Liver (tissue), 8 donors: ENCODE measurements at regions not wholly inside any gene's neighbourhood (a gene's known extent, or its start where the extent isn't known, plus 50 kb on each side); places are given as distances from the start of the nearest gene placed in this dataset.
A peak's percentile ranks its signal among the peaks of the same experiment; 100 is the strongest.

Experiments used
- DNase-seq: peaks from one replicate; pipeline ENCODE4 v3.0.0-alpha.2; 2017; ENCODE audit warnings: low spot score
- H3K27ac ChIP-seq, 2 donors: one replicate each; pipeline ENCODE4 v1.7.0; 2013; ENCODE audit warnings: inconsistent platforms in 2 of 2, low read length in 2 of 2, control low read depth in 1 of 2, low read depth in 1 of 2, mild to moderate bottlenecking in 1 of 2
- H3K27me3 ChIP-seq, 4 donors: one replicate each; pipeline versions ENCODE4 v1.6.1 to v1.7.0; 2013; ENCODE audit warnings: low read length in 3 of 4, inconsistent platforms in 1 of 4, mild to moderate bottlenecking in 1 of 4, moderate library complexity in 1 of 4; ENCODE audit not compliant: control insufficient read depth in 4 of 4, insufficient read depth in 4 of 4
- H3K36me3 ChIP-seq, 4 donors: one replicate each; pipeline versions ENCODE4 v1.6.1 to v1.7.0; 2013; ENCODE audit warnings: low read length in 3 of 4, mild to moderate bottlenecking in 3 of 4, low read depth in 1 of 4, moderate library complexity in 1 of 4; ENCODE audit not compliant: control insufficient read depth in 4 of 4, insufficient read depth in 3 of 4
- H3K4me1 ChIP-seq, 4 donors: one replicate each; pipeline versions ENCODE4 v1.6.1 to v1.7.0; 2013; ENCODE audit warnings: low read length in 3 of 4, mild to moderate bottlenecking in 3 of 4, moderate library complexity in 1 of 4; ENCODE audit not compliant: control insufficient read depth in 4 of 4, insufficient read depth in 4 of 4
- H3K4me3 ChIP-seq, 3 donors: one replicate each; pipeline versions ENCODE4 v1.6.1 to v1.7.0; 2013; ENCODE audit warnings: low read length in 3 of 3, control low read depth in 1 of 3, low read depth in 1 of 3, mild to moderate bottlenecking in 1 of 3
- H3K9ac ChIP-seq, 2 donors: one replicate each; pipeline ENCODE4 v1.7.0; 2013; ENCODE audit warnings: low read length in 2 of 2, mild to moderate bottlenecking in 2 of 2, moderate library complexity in 2 of 2, control low read depth in 1 of 2, low read depth in 1 of 2
- H3K9me3 ChIP-seq, 4 donors: one replicate each; pipeline versions ENCODE4 v1.6.1 to v1.7.0; 2013; ENCODE audit warnings: low read length in 3 of 4; ENCODE audit not compliant: control insufficient read depth in 4 of 4
- EGR1 ChIP-seq, 2 donors: IDR thresholded peaks; 2 replicates each; pipeline ENCODE4 v1.6.1; 2016 to 2018; ENCODE audit warnings: antibody characterized with exemption in 2 of 2, low read depth in 2 of 2
- FOXA1 ChIP-seq: IDR thresholded peaks from 2 replicates; pipeline ENCODE4 v1.6.1; 2016; ENCODE audit warnings: antibody characterized with exemption
- FOXA2 ChIP-seq: IDR thresholded peaks from 2 replicates; pipeline ENCODE4 v1.6.1; 2016; ENCODE audit warnings: antibody characterized with exemption
- GABPA ChIP-seq, 2 donors: IDR thresholded peaks in 1 of 2; conservative IDR thresholded peaks in 1 of 2; 2 replicates each; pipeline ENCODE4 v1.6.1; 2016; ENCODE audit warnings: antibody characterized with exemption in 2 of 2, mild to moderate bottlenecking in 1 of 2, moderate library complexity in 1 of 2
- HNF4A ChIP-seq, 2 donors: conservative IDR thresholded peaks; 2 replicates each; pipeline ENCODE4 v1.6.1; 2016; ENCODE audit warnings: antibody characterized with exemption in 2 of 2, mild to moderate bottlenecking in 2 of 2
- HNF4G ChIP-seq: IDR thresholded peaks from 2 replicates; pipeline ENCODE4 v1.6.1; 2016; ENCODE audit warnings: antibody characterized with exemption
- JUND ChIP-seq, 2 donors: IDR thresholded peaks; 2 replicates each; pipeline ENCODE4 v1.6.1; 2016; ENCODE audit warnings: antibody characterized with exemption in 2 of 2
- NR2F2 ChIP-seq: IDR thresholded peaks from 2 replicates; pipeline ENCODE4 v1.6.1; 2016; ENCODE audit warnings: antibody characterized with exemption
- RAD21 ChIP-seq, 2 donors: IDR thresholded peaks; 2 replicates each; pipeline ENCODE4 v1.6.1; 2016; ENCODE audit warnings: antibody characterized with exemption in 2 of 2, mild to moderate bottlenecking in 2 of 2
- RXRA ChIP-seq, 2 donors: IDR thresholded peaks; 2 replicates each; pipeline ENCODE4 v1.6.1; 2017 to 2018; ENCODE audit warnings: antibody characterized with exemption in 2 of 2, mild to moderate bottlenecking in 1 of 2
- SP1 ChIP-seq: IDR thresholded peaks from 2 replicates; pipeline ENCODE4 v1.6.1; 2018; ENCODE audit warnings: antibody characterized with exemption, mild to moderate bottlenecking
- TAF1 ChIP-seq: conservative IDR thresholded peaks from 2 replicates; pipeline ENCODE4 v1.6.1; 2016; ENCODE audit warnings: antibody characterized with exemption, mild to moderate bottlenecking
- YY1 ChIP-seq: IDR thresholded peaks from 2 replicates; pipeline ENCODE4 v1.6.1; 2016; ENCODE audit warnings: antibody characterized with exemption, mild to moderate bottlenecking
- WGBS: extraction: QIAGEN DNeasy Blood & Tissue Kit; methylation state at CpG from one replicate; pipeline ENCODE4 v1.1.7; 2013; 5-methylcytosine and 5-hydroxymethylcytosine counted together
- TF ChIP-seq, protein P1 (sequence below): IDR thresholded peaks from 2 replicates; pipeline ENCODE4 v1.6.1; 2016; ENCODE audit warnings: antibody characterized with exemption
- TF ChIP-seq, protein P2 (sequence below): IDR thresholded peaks from 2 replicates; pipeline ENCODE4 v1.6.1; 2016; ENCODE audit warnings: antibody characterized with exemption
- TF ChIP-seq, protein P3 (sequence below): IDR thresholded peaks from 2 replicates; pipeline ENCODE4 v1.6.1; 2016; ENCODE audit warnings: antibody characterized with exemption, mild to moderate bottlenecking
- TF ChIP-seq, protein P4 (sequence below): IDR thresholded peaks from 2 replicates; pipeline ENCODE4 v1.6.1; 2016; ENCODE audit warnings: antibody characterized with exemption
- TF ChIP-seq, protein P5 (sequence below): fragments of 150-350 bp; IDR thresholded peaks from 2 replicates; pipeline ENCODE4 v1.5.1; 2017; ENCODE audit warnings: improper control_type of control experiment, low read depth, low read length; ENCODE audit not compliant: missing input control
- donor health status: healthy.
- donor health status: healthy.
- donor health status: healthy.
- donor health status: healthy.
- donor health status: healthy.

DNA sequence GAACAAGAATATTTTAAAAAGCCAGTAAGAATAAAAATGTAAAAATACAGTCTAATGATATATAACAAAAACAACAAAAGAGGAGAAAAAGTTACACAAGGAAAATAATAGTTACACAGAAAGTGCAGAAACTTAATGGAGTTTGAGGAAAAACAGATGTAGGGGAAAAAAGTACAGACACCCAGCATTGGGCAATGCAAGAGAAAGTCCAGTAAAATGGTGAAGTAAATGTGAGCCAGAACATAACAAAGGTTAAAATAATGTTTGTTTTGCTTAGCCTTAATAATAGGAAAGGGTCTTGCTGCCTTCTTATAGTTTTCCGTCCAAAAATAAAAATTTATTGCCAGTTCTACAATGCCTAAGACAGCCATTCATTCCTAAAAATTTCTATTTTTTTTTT is 364.2 kb downstream of the NNT start:
- WGBS, result 69% methylated on average over 1 of the region's 1 CpG
- H3K27ac ChIP-seq, result no peak overlapping the region

DNA sequence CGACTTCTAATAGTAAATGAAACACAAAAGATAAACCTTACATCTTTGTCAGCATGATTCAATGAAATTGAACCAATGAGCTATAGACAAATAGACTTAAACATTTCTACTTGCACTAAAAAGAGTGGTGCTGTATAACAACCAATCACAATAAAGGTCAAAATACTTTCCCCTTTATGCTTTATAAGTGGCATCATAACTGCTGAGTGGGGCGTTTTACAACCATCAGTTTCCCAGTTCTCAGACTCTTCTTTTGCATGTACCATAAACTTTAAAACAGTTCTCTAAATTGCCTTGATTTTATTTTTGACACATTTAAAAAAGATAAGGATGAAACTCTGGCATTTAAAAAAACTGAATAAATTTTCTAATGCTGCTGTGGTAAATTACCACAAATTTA is 356.2 kb downstream of the NNT start:
- no peaks in the 10 kb centered on the region for H3K36me3 ChIP-seq
- no peak for DNase-seq
- TF ChIP-seq, protein P1, sequence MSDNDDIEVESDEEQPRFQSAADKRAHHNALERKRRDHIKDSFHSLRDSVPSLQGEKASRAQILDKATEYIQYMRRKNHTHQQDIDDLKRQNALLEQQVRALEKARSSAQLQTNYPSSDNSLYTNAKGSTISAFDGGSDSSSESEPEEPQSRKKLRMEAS, result no peak
- TF ChIP-seq, protein P2, sequence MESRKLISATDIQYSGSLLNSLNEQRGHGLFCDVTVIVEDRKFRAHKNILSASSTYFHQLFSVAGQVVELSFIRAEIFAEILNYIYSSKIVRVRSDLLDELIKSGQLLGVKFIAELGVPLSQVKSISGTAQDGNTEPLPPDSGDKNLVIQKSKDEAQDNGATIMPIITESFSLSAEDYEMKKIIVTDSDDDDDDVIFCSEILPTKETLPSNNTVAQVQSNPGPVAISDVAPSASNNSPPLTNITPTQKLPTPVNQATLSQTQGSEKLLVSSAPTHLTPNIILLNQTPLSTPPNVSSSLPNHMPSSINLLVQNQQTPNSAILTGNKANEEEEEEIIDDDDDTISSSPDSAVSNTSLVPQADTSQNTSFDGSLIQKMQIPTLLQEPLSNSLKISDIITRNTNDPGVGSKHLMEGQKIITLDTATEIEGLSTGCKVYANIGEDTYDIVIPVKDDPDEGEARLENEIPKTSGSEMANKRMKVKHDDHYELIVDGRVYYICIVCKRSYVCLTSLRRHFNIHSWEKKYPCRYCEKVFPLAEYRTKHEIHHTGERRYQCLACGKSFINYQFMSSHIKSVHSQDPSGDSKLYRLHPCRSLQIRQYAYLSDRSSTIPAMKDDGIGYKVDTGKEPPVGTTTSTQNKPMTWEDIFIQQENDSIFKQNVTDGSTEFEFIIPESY, result no peak
- TF ChIP-seq FOXA2 (no peak), HNF4G (no peak), GABPA (IDR thresholded peaks at IDR 0.05 in 1 of 2, conservative IDR thresholded peaks at IDR 0.05 in 1 of 2) (no peak), JUND (IDR thresholded peaks at IDR 0.05) (no peak), TAF1 (no peak), HNF4A (conservative IDR thresholded peaks at IDR 0.05) (no peak), SP1 (no peak), EGR1 (IDR thresholded peaks at IDR 0.05; ENCODE audit: low read depth in 2 of 2) (no peak), NR2F2 (no peak), RAD21 (IDR thresholded peaks at IDR 0.05) (no peak), FOXA1 (no peak), RXRA (IDR thresholded peaks at IDR 0.05) (no peak), YY1 (no peak)
- TF ChIP-seq, protein P3, sequence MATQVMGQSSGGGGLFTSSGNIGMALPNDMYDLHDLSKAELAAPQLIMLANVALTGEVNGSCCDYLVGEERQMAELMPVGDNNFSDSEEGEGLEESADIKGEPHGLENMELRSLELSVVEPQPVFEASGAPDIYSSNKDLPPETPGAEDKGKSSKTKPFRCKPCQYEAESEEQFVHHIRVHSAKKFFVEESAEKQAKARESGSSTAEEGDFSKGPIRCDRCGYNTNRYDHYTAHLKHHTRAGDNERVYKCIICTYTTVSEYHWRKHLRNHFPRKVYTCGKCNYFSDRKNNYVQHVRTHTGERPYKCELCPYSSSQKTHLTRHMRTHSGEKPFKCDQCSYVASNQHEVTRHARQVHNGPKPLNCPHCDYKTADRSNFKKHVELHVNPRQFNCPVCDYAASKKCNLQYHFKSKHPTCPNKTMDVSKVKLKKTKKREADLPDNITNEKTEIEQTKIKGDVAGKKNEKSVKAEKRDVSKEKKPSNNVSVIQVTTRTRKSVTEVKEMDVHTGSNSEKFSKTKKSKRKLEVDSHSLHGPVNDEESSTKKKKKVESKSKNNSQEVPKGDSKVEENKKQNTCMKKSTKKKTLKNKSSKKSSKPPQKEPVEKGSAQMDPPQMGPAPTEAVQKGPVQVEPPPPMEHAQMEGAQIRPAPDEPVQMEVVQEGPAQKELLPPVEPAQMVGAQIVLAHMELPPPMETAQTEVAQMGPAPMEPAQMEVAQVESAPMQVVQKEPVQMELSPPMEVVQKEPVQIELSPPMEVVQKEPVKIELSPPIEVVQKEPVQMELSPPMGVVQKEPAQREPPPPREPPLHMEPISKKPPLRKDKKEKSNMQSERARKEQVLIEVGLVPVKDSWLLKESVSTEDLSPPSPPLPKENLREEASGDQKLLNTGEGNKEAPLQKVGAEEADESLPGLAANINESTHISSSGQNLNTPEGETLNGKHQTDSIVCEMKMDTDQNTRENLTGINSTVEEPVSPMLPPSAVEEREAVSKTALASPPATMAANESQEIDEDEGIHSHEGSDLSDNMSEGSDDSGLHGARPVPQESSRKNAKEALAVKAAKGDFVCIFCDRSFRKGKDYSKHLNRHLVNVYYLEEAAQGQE, result no peak
- TF ChIP-seq, protein P4, sequence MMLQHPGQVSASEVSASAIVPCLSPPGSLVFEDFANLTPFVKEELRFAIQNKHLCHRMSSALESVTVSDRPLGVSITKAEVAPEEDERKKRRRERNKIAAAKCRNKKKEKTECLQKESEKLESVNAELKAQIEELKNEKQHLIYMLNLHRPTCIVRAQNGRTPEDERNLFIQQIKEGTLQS, result no peak
- TF ChIP-seq, protein P5, sequence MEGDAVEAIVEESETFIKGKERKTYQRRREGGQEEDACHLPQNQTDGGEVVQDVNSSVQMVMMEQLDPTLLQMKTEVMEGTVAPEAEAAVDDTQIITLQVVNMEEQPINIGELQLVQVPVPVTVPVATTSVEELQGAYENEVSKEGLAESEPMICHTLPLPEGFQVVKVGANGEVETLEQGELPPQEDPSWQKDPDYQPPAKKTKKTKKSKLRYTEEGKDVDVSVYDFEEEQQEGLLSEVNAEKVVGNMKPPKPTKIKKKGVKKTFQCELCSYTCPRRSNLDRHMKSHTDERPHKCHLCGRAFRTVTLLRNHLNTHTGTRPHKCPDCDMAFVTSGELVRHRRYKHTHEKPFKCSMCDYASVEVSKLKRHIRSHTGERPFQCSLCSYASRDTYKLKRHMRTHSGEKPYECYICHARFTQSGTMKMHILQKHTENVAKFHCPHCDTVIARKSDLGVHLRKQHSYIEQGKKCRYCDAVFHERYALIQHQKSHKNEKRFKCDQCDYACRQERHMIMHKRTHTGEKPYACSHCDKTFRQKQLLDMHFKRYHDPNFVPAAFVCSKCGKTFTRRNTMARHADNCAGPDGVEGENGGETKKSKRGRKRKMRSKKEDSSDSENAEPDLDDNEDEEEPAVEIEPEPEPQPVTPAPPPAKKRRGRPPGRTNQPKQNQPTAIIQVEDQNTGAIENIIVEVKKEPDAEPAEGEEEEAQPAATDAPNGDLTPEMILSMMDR, result no peak
- H3K9ac ChIP-seq, result no peak overlapping the region
- H3K27ac ChIP-seq, result no peak overlapping the region
- no peaks in the 10 kb centered on the region for H3K9me3 ChIP-seq
- no peaks in the 10 kb centered on the region for H3K4me1 ChIP-seq
- no peaks in the 10 kb centered on the region for H3K27me3 ChIP-seq
- no peak overlapping the region for H3K4me3 ChIP-seq
- 73% methylated on average over 2 of the region's 2 CpGs for WGBS

More for the DNA sequence above, 364.2 kb downstream of the NNT start:
- H3K36me3 ChIP-seq, result no peaks in the 10 kb centered on the region
- TF ChIP-seq GABPA (IDR thresholded peaks at IDR 0.05 in 1 of 2, conservative IDR thresholded peaks at IDR 0.05 in 1 of 2) (no peak), JUND (IDR thresholded peaks at IDR 0.05) (no peak), EGR1 (IDR thresholded peaks at IDR 0.05; ENCODE audit: low read depth in 2 of 2) (no peak), HNF4A (conservative IDR thresholded peaks at IDR 0.05) (peak; percentile 9 to 28)
- no peaks in the 10 kb centered on the region for H3K27me3 ChIP-seq
- H3K4me1 ChIP-seq, result peaks cover 0 to 2% (median 0%) of the 10 kb centered on the region in 4 donors
- no peak overlapping the region for H3K9ac ChIP-seq
- no peak overlapping the region for H3K4me3 ChIP-seq
- no peaks in the 10 kb centered on the region for H3K9me3 ChIP-seq
- DNase-seq, result no peak
